ENCODE measurements at regions not wholly inside any gene's neighbourhood (a gene's known extent, or its start where the extent isn't known, plus 50 kb on each side); places are given as distances from the start of the nearest gene placed in this dataset.

DNA sequence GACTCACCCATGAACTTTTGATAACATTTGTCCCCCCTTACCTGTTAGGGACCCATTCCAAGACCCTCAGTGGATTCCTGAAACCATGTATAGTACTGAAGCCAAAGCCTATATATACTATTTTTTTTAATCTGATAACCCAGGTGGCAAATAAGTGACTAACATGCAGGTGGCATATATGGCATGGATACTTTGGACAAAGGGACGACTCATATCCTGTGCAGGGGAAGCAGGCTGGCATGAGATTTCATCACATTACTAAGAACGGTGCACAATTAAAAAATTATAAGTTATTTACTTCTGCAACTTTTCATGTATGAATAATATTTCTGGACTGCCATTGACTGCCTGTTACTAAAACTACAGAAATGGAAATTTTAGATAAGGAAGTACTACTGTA, 880.1 kb upstream of the FBXO33 start:
- Histone ChIP-seq H3K79me2 (ENCODE audit: insufficient read depth, low read length) (no peaks in the 10 kb centered on the region), H3K9ac (ENCODE audit: low read length) (no peak overlapping the region), H3K4me2 (ENCODE audit: low read depth, low read length, poor library complexity, severe bottlenecking) (no peak overlapping the region), H4K20me1 (ENCODE audit: low read depth, low read length) (no peaks in the 10 kb centered on the region), H3K27ac (ENCODE audit: low read depth, low read length) (no peak overlapping the region), H2AFZ (ENCODE audit: low read depth, low read length, severe bottlenecking) (no peak overlapping the region), H3K27me3 (ENCODE audit: low read length) (no peaks in the 10 kb centered on the region), H3K36me3 (ENCODE audit: low read length) (no peaks in the 10 kb centered on the region), H3F3A (ENCODE audit: insufficient read depth) (no peaks in the 10 kb centered on the region), H3K4me3 (ENCODE audit: insufficient read depth, low read length, poor library complexity, severe bottlenecking) (no peak overlapping the region), H3K9me2 (replicated peaks; ENCODE audit: insufficient read depth, low read length) (no peaks in the 10 kb centered on the region), H3K9me3 (ENCODE audit: insufficient read depth, low read length) (no peaks in the 10 kb centered on the region)
- TF ChIP-seq EZH2phosphoT487 (conservative IDR thresholded peaks at IDR 0.05; ENCODE audit: low read length), result no peak
- no peak for TF ChIP-seq CTCF (IDR thresholded peaks at IDR 0.05; ENCODE audit: insufficient read depth, low read length, poor library complexity, severe bottlenecking)

DNA sequence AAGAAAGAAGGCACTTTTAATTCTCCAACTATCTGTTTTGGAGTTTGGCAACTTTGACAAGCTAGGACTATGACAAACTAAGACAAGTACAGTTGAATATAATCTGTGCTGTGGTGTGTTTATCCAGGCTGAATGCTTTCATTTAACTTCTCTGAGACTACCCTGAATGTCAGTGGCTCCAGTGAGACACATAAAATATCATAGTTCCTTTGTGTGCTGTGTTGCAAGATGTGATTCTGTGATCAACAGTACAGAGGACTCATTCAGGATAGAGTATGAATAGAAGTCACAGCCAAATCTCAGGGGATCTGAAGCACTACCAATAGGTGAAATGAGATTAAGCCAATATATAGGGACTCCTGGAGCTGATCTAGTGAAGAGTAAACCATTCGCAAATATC, 876.9 kb upstream of the FBXO33 start:
- no peak overlapping the region for H3K9ac ChIP-seq (ENCODE audit: low read length)
- no peaks in the 10 kb centered on the region for H3F3A ChIP-seq (ENCODE audit: insufficient read depth)
- TF ChIP-seq EZH2phosphoT487 (conservative IDR thresholded peaks at IDR 0.05; ENCODE audit: low read length) (no peak), CTCF (IDR thresholded peaks at IDR 0.05; ENCODE audit: insufficient read depth, low read length, poor library complexity, severe bottlenecking) (no peak)

DNA sequence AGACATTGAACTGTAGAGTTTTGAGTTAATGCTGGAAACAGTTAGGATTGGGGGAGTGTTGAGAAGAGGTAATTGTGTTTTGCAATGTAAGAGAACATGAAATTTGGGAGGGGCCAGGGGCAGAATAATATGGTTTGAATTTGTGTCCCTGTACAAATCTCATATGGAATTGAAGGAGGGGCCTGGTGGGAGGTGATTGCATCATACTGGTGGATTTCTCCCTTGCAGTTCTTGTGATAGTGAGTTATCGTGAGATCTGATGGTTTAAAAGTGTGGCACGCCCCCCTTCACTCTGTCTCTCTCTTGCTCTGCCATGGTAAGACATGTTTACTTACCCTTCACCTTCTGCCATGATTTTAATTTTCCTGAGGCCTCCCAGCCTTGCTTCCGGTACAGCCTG, 876.0 kb upstream of the FBXO33 start:
- H3K4me3 ChIP-seq (ENCODE audit: insufficient read depth, low read length, poor library complexity, severe bottlenecking), result no peak overlapping the region
- no peaks in the 10 kb centered on the region; the same call in 1 of the 2 replicates for H3K36me3 ChIP-seq (ENCODE audit: low read length)
- no peak overlapping the region for H3K4me2 ChIP-seq (ENCODE audit: low read depth, low read length, poor library complexity, severe bottlenecking)
- no peaks in the 10 kb centered on the region for H4K20me1 ChIP-seq (ENCODE audit: low read depth, low read length)
- no peaks in the 10 kb centered on the region for H3F3A ChIP-seq (ENCODE audit: insufficient read depth)
- H3K9me3 ChIP-seq (ENCODE audit: insufficient read depth, low read length), result no peaks in the 10 kb centered on the region
- no peaks in the 10 kb centered on the region for H3K9me2 ChIP-seq (replicated peaks; ENCODE audit: insufficient read depth, low read length)
- TF ChIP-seq EZH2phosphoT487 (conservative IDR thresholded peaks at IDR 0.05; ENCODE audit: low read length) (no peak), CTCF (IDR thresholded peaks at IDR 0.05; ENCODE audit: insufficient read depth, low read length, poor library complexity, severe bottlenecking) (no peak)
- no peak overlapping the region for H2AFZ ChIP-seq (ENCODE audit: low read depth, low read length, severe bottlenecking)
- no peaks in the 10 kb centered on the region for H3K79me2 ChIP-seq (ENCODE audit: insufficient read depth, low read length)
- no peak overlapping the region for H3K27ac ChIP-seq (ENCODE audit: low read depth, low read length)
- no peak overlapping the region for H3K9ac ChIP-seq (ENCODE audit: low read length)
- H3K27me3 ChIP-seq (ENCODE audit: low read length), result no peaks in the 10 kb centered on the region

More for the DNA sequence above, 876.9 kb upstream of the FBXO33 start:
- Histone ChIP-seq H3K27ac (ENCODE audit: low read depth, low read length) (no peak overlapping the region), H3K79me2 (ENCODE audit: insufficient read depth, low read length) (no peaks in the 10 kb centered on the region), H4K20me1 (ENCODE audit: low read depth, low read length) (no peaks in the 10 kb centered on the region), H2AFZ (ENCODE audit: low read depth, low read length, severe bottlenecking) (peak overlapping the region; percentile 24), H3K4me3 (ENCODE audit: insufficient read depth, low read length, poor library complexity, severe bottlenecking) (no peak overlapping the region), H3K9me2 (replicated peaks; ENCODE audit: insufficient read depth, low read length) (no peaks in the 10 kb centered on the region), H3K4me2 (ENCODE audit: low read depth, low read length, poor library complexity, severe bottlenecking) (no peak overlapping the region), H3K36me3 (ENCODE audit: low read length) (no peaks in the 10 kb centered on the region), H3K9me3 (ENCODE audit: insufficient read depth, low read length) (no peaks in the 10 kb centered on the region), H3K27me3 (ENCODE audit: low read length) (no peaks in the 10 kb centered on the region)
